Posterior vena cava (tissue), 2 donors: ENCODE measurements at regions not wholly inside any gene's neighbourhood (a gene's known extent, or its start where the extent isn't known, plus 50 kb on each side); places are given as distances from the start of the nearest gene placed in this dataset.

Source experiments
- DNase-seq: peaks from one replicate; pipeline ENCODE4 v3.0.0-alpha.2; 2020; ENCODE audit warnings: low spot score
- intact Hi-C, 2 donors: fragments of 100-400 bp; cut with DNase I; formaldehyde crosslinking; loops; one replicate each; pipeline versions ENCODE4 v1.14.1 to v1.14.2; 2022 to 2023
- donor health status: DM: yes; HTN: yes; CAD: no.
- donor health status: DM: yes; HTN: yes; CAD: no.

DNA sequence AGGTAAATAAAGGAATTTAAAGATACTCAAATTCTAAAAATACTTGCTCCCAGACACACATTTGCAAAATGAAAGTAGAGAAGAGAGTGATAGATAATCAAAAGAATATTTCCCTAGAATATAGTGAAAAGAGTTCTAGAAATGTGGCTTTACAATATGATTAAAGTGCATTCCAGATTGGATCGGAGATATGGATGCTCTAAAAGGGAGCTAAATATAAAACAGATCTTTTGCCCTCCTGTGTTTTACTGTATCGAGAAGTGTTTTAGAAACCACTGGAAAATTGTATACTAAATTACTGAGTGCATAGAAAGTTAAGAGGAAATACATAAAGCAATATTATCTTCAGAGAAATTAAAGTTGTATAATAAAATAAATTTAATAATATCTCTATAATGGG lies 1392.0 kb downstream of the TECRL start:
- intact Hi-C loops = no loop called here
- DNase-seq = no peak

DNA sequence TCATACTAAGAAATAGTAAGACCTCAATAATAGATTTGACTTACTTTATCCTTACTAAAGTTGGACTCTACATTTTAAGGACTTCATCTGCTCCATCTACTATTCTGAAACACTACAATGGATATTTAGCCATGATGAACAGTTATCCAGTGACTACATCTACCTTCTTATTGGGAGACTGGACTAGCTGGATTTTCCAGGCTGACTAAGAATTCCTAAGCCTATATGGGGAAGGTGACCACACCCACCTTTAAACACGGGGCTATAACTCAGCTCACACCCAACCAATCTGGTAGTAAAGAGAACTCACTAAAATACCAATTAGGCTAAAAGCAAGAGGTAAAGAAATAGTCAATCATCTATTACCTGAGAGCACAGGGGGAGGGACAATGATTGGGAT lies 1438.4 kb downstream of the TECRL start:
- intact Hi-C loops = no loop called here

GRCh38 chr4:62960415-62960814 lies 1448.8 kb downstream of the TECRL start:
- intact Hi-C loops = no loop called here
- DNase-seq = no peak

More for the DNA sequence above, 1438.4 kb downstream of the TECRL start:
- DNase-seq = no peak

GRCh38 chr4:62953752-62954151 lies 1455.5 kb downstream of the TECRL start:
- no peak for DNase-seq
- intact Hi-C loops = no loop called here

GRCh38 chr4:62952366-62952765 lies 1456.9 kb downstream of the TECRL start:
- intact Hi-C loops = no loop called here
- no peak for DNase-seq

DNA sequence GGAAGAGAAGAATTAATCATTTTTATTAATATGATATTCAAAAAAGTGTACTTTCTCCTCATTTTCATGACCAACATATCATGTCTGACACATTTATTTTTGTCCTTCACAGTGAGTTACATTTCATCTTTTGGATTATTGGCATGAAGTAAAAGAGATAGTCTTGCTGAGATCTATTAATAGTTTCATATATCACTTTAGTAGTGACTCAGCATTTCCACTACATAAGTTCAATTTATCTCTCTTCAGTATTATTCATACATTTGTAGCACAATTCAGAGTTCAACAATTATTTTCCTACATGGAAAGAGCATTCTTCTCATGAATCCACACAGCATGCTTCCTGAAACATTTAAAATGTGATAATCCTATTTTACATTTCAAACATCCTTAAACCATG lies 1461.1 kb downstream of the TECRL start:
- intact Hi-C loops = no loop called here
- DNase-seq = no peak

DNA sequence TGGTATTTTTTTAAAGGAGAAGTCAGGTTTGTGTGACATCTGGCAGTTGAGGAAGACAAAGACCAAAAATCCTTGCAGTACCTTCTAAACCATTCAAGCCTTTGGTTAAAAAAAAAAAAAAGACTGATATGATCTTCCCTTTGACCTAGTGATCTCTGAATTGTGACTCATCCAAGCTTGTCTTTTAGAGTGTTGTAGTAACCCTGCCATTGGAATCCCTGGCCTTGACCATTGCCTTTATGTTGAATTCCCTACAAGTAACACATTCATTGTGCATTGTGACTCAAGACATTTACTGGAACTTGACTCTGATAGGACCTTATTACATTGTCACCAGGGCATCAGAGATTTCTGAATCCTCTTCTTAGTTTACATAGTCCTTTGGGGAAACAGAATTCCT lies 1469.0 kb downstream of the TECRL start:
- DNase-seq = no peak
- intact Hi-C loops = no loop called here

- intact Hi-C loops = no loop called here
- no peak for DNase-seq
These were observed 1478.4 kb downstream of the TECRL start for GRCh38 chr4:62930884-62931283.

- intact Hi-C loops = no loop called here
- no peak for DNase-seq
These were observed 1480.8 kb downstream of the TECRL start for GRCh38 chr4:62928483-62928882.

DNA sequence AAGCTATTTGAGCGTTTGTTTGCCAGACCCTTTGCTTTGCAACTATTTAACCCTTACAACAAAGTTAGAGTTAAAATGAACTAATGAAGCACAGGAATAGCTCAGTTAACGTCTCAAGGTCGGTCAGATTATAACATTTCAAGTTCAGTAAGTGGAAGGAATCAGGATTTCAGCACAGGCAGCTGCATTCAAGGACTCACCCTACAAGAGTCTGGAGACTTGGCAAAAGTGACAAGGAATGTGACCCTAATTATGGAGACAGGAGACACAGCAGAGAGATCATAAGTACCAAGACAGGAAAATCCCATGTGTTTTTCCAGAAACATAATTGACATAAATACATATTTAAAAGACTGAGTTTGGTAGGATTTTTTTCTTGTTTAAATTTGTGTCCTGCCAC lies 1481.7 kb downstream of the TECRL start:
- no peak for DNase-seq

DNA sequence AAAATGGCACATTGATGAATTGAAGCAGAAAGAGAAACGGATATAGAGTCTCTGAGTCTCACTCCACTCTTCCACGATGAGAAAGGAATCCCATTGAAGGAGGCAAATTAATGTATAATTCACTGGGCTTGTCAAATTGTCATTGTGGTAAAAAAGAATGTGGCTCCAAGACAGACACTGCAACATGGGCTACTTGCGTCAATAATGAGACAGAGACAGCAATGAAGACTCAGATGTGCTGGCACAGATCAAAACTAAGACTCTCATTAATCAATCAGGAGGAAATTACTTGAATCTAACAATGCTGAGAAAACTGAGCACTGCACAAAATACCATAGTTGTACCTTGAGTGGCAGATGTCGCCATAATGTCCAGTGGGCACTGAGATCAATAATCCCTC lies 1485.5 kb downstream of the TECRL start:
- DNase-seq = no peak
- intact Hi-C loops = no loop called here

More for the DNA sequence above, 1481.7 kb downstream of the TECRL start:
- intact Hi-C loops = no loop called here

DNA sequence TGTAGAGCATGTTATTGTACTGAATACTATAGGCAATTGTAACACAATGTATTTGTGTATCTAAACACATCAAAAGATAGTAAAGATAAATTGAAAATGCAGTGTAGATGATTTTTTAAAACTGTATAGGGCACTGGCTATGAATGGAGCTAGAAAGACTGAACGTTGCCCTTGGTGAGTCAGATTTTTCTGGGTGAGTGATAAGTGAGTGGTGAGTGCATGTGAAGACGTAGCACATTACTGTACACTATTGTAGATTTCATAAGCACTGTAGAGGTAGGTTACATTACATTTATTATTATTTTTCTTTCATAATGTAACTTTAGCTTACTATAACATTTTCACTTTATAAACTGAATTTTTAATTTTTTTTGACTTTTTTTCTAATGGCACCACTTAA lies 1491.6 kb downstream of the TECRL start:
- no peak for DNase-seq
- intact Hi-C loops = no loop called here

DNA sequence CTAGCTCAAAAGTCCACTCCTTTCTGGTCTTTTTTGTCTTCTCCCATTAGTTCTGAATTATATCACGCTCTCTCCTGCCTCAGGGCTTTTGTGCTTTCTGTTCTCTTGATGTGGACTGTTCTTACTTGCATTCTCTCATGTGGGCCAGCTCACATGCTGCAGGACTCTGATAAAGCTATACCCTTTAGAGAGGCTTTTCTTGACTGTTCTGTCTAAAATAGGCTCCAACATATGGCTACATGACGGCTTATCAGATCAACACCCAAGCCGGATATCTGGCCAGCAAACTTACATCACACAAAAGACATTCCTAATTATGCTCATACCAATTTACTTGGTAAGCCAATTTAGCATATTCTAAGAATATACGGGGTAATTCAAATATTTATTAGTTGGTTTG lies 1494.5 kb downstream of the TECRL start:
- intact Hi-C loops = no loop called here
- DNase-seq = no peak

DNA sequence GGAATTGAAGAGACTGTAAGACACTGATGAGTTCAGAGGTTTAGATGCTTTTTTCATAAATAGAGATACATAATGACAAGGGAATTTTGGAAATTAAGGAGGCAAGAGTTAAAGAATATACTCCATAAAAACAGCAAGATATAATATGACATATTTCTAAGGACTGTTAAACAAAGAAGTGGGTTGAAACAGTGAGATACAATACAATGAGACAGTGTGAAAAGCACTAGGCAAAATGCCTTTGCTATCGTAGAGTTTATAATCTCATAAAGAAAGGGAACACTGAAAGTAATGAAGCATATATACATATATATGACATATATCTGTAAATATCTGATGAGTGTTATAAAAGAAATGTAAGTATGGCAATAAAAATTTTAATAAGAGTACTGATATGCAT lies 1496.2 kb downstream of the TECRL start:
- intact Hi-C loops = no loop called here
- DNase-seq = no peak

- intact Hi-C loops = loop anchor here in 1 of 2 donors (1.0 kb wide), 1 partner anchor 39 kb away; no protein-coding TSS in a partner anchor
- DNase-seq = no peak
These were observed 1496.7 kb downstream of the TECRL start for GRCh38 chr4:62912531-62912930.

- DNase-seq = no peak
- intact Hi-C loops = no loop called here
These were observed 1500.0 kb downstream of the TECRL start for GRCh38 chr4:62909238-62909637.

DNA sequence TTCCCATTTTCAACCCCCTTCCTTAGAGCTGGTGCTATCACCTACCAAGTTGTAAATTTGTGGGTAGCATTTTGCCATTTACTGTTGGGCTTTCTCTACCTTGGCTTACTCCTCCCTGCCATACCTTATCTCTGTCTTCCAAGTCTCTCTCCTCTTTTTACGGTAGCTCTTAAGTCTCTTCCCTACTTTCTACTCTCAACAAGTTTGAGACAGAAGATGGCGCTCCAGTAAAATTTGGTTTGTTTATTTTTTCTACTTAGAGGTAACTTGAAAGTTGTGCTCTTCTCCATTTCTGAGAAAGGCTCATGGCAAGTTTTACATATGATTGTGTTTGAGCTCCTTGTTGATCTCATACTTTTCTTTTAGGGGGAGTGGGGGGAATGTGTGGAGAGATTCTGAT lies 1508.1 kb downstream of the TECRL start:
- intact Hi-C loops = no loop called here
- no peak for DNase-seq

DNA sequence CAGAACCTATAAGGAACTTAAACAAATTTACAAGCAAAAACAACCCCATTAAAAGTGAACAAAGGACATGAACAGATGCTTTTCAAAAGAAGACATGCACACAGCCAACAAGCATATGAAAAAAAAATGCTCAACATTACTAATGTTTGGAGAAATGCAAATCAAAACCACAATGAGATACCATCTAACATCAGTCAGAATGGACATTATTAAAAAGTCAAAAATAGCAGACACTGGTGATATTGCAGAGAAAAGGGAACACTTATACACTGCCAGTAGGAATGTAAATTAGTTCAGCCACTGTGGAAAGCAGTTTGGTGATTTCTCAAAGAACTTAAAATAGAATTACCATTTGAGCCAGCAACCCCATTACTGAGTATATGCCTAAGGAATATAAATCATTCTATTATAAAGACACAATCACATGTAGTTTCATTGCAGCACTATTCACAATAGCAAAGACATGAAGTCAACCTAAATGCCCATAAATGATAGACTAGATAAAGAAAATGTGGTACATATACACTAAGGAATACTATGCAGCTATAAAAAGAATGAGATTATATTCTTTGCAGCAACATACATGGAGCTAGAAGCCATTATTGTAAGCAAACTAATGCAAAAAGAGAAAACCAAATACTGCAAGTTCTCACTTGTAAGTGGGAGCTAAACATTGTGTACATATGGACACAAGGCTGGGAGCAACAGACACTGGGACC lies 1509.4 kb downstream of the TECRL start:
- DNase-seq = no peak
- intact Hi-C loops = no loop called here

GRCh38 chr4:62898115-62898514 lies 1511.1 kb downstream of the TECRL start:
- peak; percentile 63 for DNase-seq

DNA sequence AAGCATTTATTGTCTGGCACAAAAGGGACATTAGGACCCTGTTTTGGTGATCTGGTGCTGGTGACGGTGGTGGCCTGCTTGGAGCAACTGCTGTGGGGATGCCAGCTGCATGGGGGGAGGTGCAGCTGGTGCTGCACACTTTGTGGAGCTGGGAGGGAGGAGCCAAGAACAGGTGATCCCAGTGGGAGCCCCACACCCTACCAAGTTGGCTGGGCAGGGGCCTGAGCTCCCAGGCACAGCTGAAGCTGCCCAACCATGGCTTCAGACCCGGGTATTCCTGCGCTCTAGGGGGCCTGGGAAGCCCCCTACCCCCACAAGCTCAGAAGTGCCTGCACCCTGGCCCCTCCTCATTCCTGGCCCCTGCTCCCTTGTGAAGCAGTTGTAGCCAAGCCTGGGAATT lies 1512.5 kb downstream of the TECRL start:
- peak; percentile 47 for DNase-seq

More at GRCh38 chr4:62898115-62898514, 1511.1 kb downstream of the TECRL start:
- intact Hi-C loops = no loop called here

DNA sequence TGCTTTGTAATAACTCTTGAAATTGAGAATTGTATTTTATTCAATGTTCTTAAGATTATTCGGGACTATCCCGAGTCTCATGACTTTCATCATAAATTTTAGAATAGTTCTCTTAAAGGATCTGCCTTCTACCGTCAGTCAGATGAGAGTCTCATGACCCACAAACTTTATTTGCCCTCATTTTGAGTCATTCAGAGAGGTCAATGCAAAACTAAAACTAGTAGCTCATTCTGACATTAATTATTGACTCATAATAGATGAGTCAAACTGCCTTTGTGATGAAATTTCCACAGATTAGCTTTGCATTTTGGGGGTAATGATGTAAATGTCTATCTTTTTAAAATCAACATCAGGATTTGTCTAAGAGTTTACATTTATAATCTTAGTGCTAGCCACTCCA lies 1527.3 kb downstream of the TECRL start:
- intact Hi-C loops = no loop called here
- no peak for DNase-seq

More for the DNA sequence above, 1512.5 kb downstream of the TECRL start:
- intact Hi-C loops = no loop called here

- intact Hi-C loops = no loop called here
- no peak for DNase-seq
These were observed 1528.0 kb downstream of the TECRL start for GRCh38 chr4:62881210-62881609.
